ENCODE measurements at regions not wholly inside any gene's neighbourhood (a gene's known extent, or its start where the extent isn't known, plus 50 kb on each side); places are given as distances from the start of the nearest gene placed in this dataset.

DNA sequence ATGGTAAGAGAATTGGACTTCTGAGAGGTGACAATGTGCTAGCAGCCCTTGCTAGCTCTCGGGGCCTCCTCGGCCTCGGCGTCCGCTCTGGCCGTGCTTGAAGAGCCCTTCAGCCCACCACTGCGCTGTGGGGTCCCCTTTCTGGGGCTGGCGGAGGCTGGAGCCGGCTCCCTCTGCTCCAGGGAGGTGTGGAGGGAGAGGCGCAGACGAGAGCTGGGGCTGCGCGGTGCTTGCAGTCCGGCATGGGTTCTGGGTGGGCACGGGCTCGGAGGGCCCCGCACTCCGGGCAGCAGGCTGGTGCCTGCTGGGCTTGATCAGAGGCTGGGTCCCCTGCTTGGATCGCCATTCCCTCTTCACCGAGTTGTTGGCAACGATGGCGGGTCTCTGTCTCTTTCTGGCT lies 226.4 kb upstream of the AMIGO2 start:
- DNase-seq, result no peak

DNA sequence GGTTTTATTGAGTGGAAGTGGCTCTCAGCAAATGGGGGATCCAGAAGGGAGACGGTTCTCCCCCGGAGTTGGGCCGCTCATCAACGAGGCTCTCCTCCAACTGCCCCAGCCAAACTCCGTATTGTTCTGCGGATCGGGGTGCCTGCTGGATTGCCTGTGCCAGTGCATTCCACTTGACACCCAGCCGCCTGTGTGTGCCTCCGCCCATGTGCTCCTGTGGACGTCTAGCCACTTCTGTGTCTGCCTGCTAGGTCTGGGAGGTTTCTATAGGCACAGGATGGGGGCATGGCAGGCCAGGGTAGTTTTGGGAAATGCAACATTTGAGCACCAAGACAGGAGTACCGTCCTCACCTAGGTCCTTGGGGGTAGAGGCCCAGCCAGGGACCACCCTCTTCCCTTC lies 225.7 kb upstream of the AMIGO2 start:
- no peak for DNase-seq

DNA sequence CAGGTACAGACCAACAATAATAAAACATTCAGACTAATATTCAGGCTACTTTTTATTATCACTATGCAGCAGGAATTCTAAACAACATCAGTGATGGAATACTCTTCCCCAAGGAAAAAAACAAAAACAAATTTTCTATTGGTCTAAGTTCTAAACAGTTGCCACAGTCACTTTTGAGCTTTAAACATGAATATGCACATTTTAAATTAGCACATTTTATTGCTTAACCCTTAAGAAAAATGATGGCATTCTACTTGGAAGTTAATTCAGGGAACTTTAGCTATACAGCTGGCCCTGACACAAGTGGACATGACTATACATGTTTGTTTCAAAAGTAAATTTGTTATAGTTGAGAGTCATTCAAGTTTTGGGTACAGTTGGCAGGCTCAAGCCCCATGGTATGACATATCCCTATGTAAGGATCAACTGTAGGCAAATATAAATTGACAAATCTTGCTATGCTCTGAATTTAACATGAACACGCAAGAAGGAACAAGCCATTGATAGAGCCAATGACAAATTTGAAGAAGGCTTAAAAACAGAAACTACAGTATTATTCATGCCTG lies 224.3 kb upstream of the AMIGO2 start:
- no peak for DNase-seq

DNA sequence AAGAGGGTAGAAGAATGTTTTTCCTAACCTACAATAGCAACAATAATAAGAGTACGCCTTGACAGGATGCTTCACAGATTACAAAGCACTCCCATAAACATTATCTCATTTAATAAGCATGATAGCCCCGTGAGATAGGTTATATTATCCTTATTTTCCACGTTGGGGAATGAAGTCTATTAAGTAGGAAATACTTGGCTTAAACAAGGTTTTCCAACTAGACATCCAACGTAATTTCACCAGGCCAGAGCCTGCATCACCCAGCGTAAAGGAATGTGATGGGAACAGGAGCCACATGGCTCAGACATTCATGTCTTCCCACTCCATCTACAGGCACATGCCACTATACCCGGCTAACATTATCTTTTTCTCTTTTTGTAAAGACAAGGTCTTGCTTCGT lies 223.4 kb upstream of the AMIGO2 start:
- no peak for DNase-seq

DNA sequence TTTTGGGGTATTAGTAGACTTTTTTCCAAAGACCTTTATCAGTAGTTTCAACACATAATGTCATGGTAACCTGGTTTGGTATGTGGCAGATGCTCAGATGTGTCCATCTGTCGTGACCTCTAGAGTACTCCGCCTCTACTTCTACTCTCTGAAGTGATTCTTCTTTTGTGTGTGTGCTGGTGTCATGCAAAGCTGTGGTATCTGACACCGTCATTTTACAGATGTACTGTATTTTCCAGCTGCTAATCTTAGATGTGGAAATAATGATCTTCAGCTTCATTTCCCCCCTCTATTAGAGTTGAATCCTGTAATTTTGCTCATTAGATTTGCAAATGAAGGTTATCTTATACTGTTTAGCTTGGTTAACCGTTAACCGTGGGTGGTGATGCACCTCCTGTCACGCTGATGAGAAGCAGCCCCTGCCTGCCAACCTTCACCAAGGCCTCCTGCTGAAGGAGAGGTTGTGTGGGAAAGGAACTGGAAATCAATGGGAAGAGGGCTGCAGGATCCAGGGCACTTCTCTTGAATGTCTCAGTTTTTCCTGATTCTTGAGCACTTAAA lies 222.4 kb upstream of the AMIGO2 start:
- DNase-seq, result no peak

DNA sequence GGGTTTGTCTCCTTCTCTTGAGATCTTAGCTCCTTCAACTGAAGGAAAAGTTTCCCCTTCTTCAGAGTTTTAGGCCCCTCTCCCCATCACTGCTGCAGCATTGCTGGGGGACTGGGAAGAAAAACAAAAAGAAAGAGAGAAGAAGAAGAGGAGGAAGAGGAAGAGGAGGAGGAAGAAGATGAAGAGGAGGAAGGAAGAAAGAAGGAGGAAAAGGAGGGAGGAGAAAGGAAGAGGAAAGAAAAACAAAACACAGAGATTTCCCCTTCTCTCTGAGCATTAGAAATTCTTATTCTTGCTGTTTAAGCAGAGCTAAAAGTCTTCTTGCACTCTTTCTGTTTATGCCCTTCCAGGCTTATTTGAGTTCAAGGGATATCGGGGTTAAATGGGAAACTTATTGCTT lies 219.8 kb upstream of the AMIGO2 start:
- no peak for DNase-seq

DNA sequence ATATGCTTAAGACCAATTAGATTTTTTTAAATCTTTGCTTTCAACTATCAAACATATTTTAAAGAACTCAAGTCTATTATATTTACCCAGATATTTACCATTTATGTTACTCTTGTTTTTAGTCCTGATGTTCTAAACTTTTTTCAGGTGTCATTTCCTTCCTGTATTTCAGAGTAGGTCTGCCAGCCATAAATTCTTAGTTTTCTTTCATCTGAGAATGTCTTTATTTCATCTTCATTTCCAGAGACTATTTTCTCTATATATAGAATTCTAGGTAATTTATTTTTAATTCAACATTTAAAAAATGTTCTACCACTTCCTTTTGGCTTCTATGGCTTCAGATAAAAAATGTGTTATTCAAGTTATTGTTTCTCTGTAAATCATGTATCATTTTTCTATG lies 218.2 kb upstream of the AMIGO2 start:
- no peak for DNase-seq

DNA sequence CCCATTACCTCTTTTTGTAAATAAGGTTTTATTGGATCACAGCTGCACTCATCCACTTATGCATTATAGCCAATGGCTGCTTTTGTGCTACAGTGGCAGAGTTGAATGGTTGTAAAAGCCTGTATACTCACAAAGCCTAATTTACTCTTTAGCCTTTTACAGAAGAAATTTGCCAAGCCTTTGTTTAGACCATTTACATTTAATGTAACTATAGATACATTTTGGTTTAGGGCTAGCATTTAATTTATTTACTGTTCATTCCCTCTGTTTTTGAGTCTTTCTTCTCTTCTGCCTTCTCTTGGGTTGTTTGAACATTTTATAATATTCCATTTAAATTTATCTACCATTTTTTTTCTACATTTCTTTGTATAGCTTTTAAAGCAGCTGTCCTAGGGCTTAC lies 217.1 kb upstream of the AMIGO2 start:
- DNase-seq, result peak in 1 of 2 experiments; percentile 57

DNA sequence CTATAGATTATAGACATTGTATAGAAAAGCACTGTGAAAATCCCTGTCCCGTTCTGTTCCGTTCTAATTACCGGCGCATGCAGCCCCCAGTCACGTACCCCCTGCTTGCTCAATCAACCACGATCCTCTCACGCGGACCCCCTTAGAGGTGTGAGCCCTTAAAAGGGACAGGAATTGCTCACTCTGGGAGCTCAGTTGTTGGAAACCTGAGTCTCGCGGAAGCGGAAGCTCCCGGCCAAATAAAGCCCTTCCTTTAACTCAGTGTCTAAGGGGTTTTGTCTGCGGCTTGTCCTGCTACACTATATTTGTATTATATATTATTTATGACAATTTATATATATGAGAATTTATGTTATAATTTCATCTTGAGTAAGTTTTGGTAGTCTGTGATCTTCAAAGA lies 213.6 kb upstream of the AMIGO2 start:
- DNase-seq, result no peak

DNA sequence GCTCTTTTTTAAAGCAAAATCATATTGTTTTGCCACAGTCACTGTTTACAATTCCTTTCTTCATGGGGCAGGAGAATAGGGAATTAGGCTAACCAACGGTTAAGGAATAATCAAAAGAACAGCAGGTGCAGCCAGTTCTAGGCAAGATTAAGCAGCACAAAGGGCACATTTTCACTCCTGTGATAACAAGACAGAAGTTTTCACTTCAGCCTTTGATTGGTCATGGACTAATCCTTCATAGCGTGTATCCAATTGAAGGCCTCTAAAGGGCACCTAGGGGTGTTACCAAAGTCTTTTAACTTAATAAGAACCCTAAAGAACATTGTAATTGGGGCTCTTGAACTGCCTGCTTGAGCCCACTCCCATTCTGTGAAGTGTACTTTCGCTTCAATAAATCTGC lies 206.9 kb upstream of the AMIGO2 start:
- DNase-seq, result no peak
